ENCODE measurements at regions not wholly inside any gene's neighbourhood (a gene's known extent, or its start where the extent isn't known, plus 50 kb on each side); places are given as distances from the start of the nearest gene placed in this dataset.

GRCh38 chr5:78698191-78698791 is 49.7 kb upstream of the LHFPL2 start:
- Histone ChIP-seq H3K4me1 (peaks cover 0 to 28% (median 0%) of the 10 kb centered on the region in 4 donors), H3K4me3 (no peak overlapping the region), H3K9me3 (no peaks in the 10 kb centered on the region), H3K36me3 (no peaks in the 10 kb centered on the region), H3K27me3 (no peaks in the 10 kb centered on the region), H3K27ac (peak overlapping the region in 1 of 4 donors; percentile 84)
- no peak for DNase-seq
- TF ChIP-seq POLR2A (IDR thresholded peaks at IDR 0.05) (no peak), CTCF (IDR thresholded peaks at IDR 0.05) (no peak)
